Kidney (tissue), 13 donors: ENCODE measurements at regions not wholly inside any gene's neighbourhood (a gene's known extent, or its start where the extent isn't known, plus 50 kb on each side); places are given as distances from the start of the nearest gene placed in this dataset.

Source experiments
- DNase-seq, 5 donors: peaks; one replicate each; pipeline ENCODE4 v3.0.0-alpha.2; 2013 to 2020
- FAIRE-seq: peaks from 2 replicates; lab custom pipeline; 2012; peaks lifted over from hg19 to GRCh38; lab: Jason Lieb, UNC
- H3K27ac ChIP-seq, 2 donors: one replicate each; pipeline ENCODE4 v1.7.0; 2013; ENCODE audit warnings: low read depth in 2 of 2, low read length in 2 of 2, inconsistent platforms in 1 of 2
- H3K27me3 ChIP-seq: one replicate; pipeline ENCODE4 v1.7.1; 2013; ENCODE audit warnings: low read length, inconsistent platforms; ENCODE audit not compliant: control insufficient read depth, insufficient read depth
- H3K36me3 ChIP-seq, 3 donors: one replicate each; pipeline versions ENCODE4 v1.7.0 to v1.7.1; 2013; ENCODE audit warnings: low read length in 3 of 3, control low read depth in 1 of 3, inconsistent platforms in 1 of 3; ENCODE audit not compliant: insufficient read depth in 3 of 3, control insufficient read depth in 2 of 3
- H3K4me1 ChIP-seq, 3 donors: one replicate each; pipeline versions ENCODE4 v1.7.0 to v1.7.1; 2013; ENCODE audit warnings: low read length in 3 of 3, inconsistent platforms in 1 of 3, low read depth in 1 of 3; ENCODE audit not compliant: control insufficient read depth in 2 of 3, insufficient read depth in 2 of 3
- H3K4me3 ChIP-seq, 3 donors: one replicate each; pipeline versions ENCODE4 v1.7.0 to v1.8.1; 2013; ENCODE audit warnings: low read length in 3 of 3, control low read depth in 1 of 3, inconsistent platforms in 1 of 3
- H3K9ac ChIP-seq, 3 donors: one replicate each; pipeline versions ENCODE4 v1.7.0 to v1.7.1; 2013; ENCODE audit warnings: low read length in 3 of 3, control low read depth in 1 of 3, inconsistent platforms in 1 of 3
- H3K9me3 ChIP-seq, 3 donors: one replicate each; pipeline versions ENCODE4 v1.7.0 to v1.7.1; 2013; ENCODE audit warnings: low read length in 3 of 3, control low read depth in 1 of 3, inconsistent platforms in 1 of 3; ENCODE audit not compliant: control insufficient read depth in 2 of 3, insufficient read depth in 1 of 3
- CTCF ChIP-seq: IDR thresholded peaks from 3 replicates; pipeline ENCODE4 v1.5.1; 2012; ENCODE audit warnings: mild to moderate bottlenecking, moderate library complexity, borderline replicate concordance; ENCODE audit not compliant: insufficient read depth; ENCODE audit errors: extremely low read depth
- intact Hi-C: fragments of 100-400 bp; cut with DNase I; formaldehyde crosslinking; loops from one replicate; pipeline ENCODE4 v1.11.1; 2022
- donor health status: control.
- donor health status: control.
- donor health status: control.
- donor health status: control.
- donor health status: control.
- donor health status: DM: yes; HTN: yes; CAD: no.
- donor health status: Normal renal cell carcinoma (clear cell type).

GRCh38 chr7:131919920-131920709 lies 363.7 kb upstream of the PODXL start:
- FAIRE-seq = no peak
- DNase-seq = no peak
- intact Hi-C loops = no loop called here
- TF ChIP-seq CTCF = no peak
- Histone ChIP-seq H3K27me3 (no peaks in the 10 kb centered on the region), H3K36me3 (no peaks in the 10 kb centered on the region), H3K9me3 (no peaks in the 10 kb centered on the region), H3K9ac (no peak overlapping the region), H3K4me1 (no peaks in the 10 kb centered on the region), H3K27ac (no peak overlapping the region), H3K4me3 (no peak overlapping the region)

GRCh38 chr7:131911112-131911511 lies 354.7 kb upstream of the PODXL start:
- intact Hi-C loops = no loop called here
- no peak for TF ChIP-seq CTCF
- H3K36me3 ChIP-seq = no peaks in the 10 kb centered on the region
- no peak overlapping the region for H3K9ac ChIP-seq
- H3K27ac ChIP-seq = no peak overlapping the region
- no peaks in the 10 kb centered on the region for H3K9me3 ChIP-seq
- no peak overlapping the region for H3K4me3 ChIP-seq
- H3K27me3 ChIP-seq = no peaks in the 10 kb centered on the region
- H3K4me1 ChIP-seq = no peaks in the 10 kb centered on the region
- DNase-seq (no peak), FAIRE-seq (no peak)

GRCh38 chr7:131909151-131909768 lies 352.8 kb upstream of the PODXL start:
- no peak for TF ChIP-seq CTCF
- Histone ChIP-seq H3K9ac (no peak overlapping the region), H3K36me3 (no peaks in the 10 kb centered on the region), H3K9me3 (no peaks in the 10 kb centered on the region), H3K4me1 (no peaks in the 10 kb centered on the region), H3K27me3 (no peaks in the 10 kb centered on the region), H3K27ac (no peak overlapping the region), H3K4me3 (peak overlapping the region in 1 of 3 donors; percentile 15)
- FAIRE-seq = no peak
- intact Hi-C loops = no loop called here
- peak in 3 of 5 donors; percentile 25 to 49 (median 26) for DNase-seq
